HG03135 (cell line): ENCODE measurements at regions not wholly inside any gene's neighbourhood (a gene's known extent, or its start where the extent isn't known, plus 50 kb on each side); places are given as distances from the start of the nearest gene placed in this dataset.
A peak's percentile ranks its signal among the peaks of the same experiment; 100 is the strongest.
"Not testable (repeated sequence)": the region's sequence is repeated elsewhere in the genome, so short reads cannot be mapped to it uniquely, and the experiment has no call there.

ENCODE experiments used
- ATAC-seq: cut with Tn5 transposase; IDR thresholded peaks from one replicate; pipeline ENCODE4 v1.9.1; 2021; ENCODE audit warnings: mild to moderate bottlenecking, moderate library complexity; ENCODE audit not compliant: unreplicated experiment

GRCh38 chr9:34907044-34907443 lies 51.0 kb upstream of the PHF24 start:
- ATAC-seq, result no peak

DNA sequence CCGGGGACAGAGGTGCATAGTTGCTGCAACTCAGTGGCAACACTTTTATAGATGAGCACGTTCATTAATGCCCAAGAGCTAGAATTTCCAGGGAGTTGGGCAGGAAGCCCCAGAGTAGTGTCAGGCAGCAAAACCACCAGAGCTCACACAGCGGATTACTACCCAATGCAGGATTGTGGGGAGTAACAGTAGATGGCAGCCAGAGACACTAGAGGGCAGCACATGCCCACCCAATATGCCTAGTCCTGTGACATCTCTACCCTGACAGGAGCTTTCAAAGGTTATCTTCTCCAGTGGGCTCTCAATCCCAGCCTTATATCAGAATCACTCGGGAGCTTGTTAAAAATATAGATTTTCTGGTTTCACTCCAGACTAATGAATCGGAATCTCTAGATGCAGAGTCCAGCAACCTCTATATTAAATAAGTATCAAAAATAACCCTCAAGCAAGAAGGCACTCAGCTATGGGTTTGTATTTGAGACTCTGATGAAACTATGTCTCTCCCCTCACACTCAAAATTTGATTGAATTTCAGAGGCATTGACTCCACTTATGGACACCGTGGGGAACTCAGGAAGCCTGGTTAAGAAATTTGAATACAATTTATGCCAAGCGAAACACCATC lies 58.4 kb upstream of the PHF24 start:
- peak; percentile 84 for ATAC-seq

- no peak for ATAC-seq
Observed at GRCh38 chr9:34898846-34899245, 59.2 kb upstream of the PHF24 start.

- no peak for ATAC-seq
Observed at GRCh38 chr9:34896112-34896511, 62.0 kb upstream of the PHF24 start.

GRCh38 chr9:34892886-34893285 lies 65.2 kb upstream of the PHF24 start:
- no peak for ATAC-seq

GRCh38 chr9:34891386-34891785 lies 66.7 kb upstream of the PHF24 start:
- no peak for ATAC-seq

DNA sequence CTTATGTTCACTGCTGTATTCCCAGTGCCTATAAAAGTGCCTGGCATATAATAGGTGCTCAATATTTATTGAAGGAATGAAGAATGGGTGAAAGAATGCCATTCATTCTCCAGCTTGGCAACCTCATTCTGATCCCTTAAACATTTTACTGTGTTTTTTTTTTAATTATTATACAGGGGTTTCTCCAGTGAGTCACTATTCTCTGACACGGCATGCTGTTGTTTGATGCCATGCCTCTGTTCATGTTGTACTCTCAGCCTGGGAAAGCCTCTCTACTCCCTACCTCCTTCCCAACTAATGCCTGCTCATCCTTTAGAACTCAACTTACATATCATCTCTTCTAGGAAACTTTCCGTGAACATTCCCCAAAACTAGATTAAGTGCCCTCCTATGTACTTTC lies 70.2 kb upstream of the PHF24 start:
- no peak for ATAC-seq

- peak; percentile 83 for ATAC-seq
Observed at GRCh38 chr9:34884747-34885189, 73.3 kb upstream of the PHF24 start.

DNA sequence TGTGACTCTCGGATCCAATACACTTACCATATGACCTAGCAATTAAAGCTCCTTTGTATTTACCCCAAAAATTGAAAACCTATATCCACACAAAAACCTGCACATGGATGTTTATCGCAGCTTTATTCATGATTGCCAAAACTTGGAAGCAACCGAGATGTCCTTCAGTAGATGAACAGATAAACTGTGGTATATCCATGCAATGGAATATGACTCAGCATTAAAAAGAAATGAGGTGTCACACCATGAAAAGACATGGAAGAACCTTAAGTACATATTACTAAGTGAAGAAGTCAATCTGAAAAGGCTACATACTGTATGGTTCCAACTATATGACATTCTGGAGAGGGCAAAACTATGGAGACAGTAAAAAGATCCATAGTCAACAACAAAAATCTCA lies 82.0 kb upstream of the PHF24 start:
- no peak for ATAC-seq

GRCh38 chr9:34869390-34869789 lies 88.7 kb upstream of the PHF24 start:
- ATAC-seq, result no peak

GRCh38 chr9:34866614-34867013 lies 91.5 kb upstream of the PHF24 start:
- no peak for ATAC-seq

GRCh38 chr9:34863426-34863825 lies 94.7 kb upstream of the PHF24 start:
- ATAC-seq, result no peak

GRCh38 chr9:34862836-34863235 lies 95.2 kb upstream of the PHF24 start:
- ATAC-seq, result no peak

DNA sequence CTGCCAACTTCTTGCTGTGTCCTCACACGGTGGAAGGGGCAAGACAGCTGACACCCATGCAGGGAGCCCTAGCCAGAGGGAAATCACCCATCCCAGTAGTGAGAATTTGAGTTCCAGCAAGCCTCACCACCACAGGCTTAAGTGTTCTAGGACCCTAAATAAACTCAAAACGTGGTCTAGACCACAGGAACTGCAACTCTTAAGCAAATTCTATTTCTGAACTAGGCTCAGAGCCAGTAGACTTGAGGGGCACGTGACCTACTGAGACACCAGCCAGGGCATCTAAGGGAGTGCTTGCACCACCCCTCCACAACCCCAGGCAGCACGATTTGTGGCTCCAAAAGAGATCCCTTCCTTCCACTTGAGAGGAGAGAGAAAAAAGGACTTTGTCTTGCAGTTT lies 96.0 kb upstream of the PHF24 start:
- no peak for ATAC-seq

GRCh38 chr9:34855016-34855415 lies 103.1 kb upstream of the PHF24 start:
- ATAC-seq, result not testable (repeated sequence)

DNA sequence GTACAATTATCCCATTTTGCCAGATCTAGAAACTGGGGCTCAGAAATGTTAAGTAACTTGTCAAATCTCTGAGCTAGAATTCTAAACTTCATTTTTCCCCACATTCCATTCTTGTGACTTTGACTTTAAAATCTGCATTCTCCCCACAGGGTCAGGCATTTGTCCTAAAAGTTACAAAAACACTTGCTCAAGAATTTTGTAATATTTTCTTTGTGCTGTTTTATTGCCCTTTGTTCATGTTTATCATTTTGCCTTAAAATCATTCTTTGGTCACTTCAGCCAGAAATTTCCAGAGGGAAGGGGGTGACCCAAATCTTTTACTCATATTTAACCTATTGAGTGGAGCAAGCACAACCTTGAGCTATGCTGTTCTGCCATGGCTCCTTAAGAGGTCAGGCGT lies 120.1 kb upstream of the CCL21 start:
- ATAC-seq, result no peak

GRCh38 chr9:34826999-34827538 lies 117.1 kb upstream of the CCL21 start:
- no peak for ATAC-seq

GRCh38 chr9:34825775-34826174 lies 115.8 kb upstream of the CCL21 start:
- ATAC-seq, result no peak

GRCh38 chr9:34823778-34824177 lies 113.8 kb upstream of the CCL21 start:
- no peak for ATAC-seq

GRCh38 chr9:34810187-34810524 lies 100.2 kb upstream of the CCL21 start:
- ATAC-seq, result no peak

GRCh38 chr9:34809504-34810186 lies 99.7 kb upstream of the CCL21 start:
- ATAC-seq, result no peak

DNA sequence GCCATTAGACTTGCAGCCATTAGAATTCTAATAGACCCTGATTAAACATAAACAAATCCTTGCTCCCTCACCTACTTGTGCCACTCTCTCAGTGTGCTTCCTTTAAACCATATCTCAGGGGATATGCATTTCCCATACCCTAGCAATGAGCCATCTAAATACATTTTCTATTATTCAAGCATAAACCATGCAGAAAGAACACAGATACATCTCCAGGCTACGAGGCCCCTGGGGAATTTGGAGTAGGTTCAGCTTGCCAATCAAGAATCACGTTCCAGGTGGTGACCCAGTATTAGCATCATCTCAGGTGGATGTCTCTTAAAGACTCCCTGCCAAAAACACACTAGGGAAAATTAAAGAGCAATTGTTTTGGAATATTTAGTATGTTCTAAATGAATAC lies 93.0 kb upstream of the CCL21 start:
- no peak for ATAC-seq

- ATAC-seq, result no peak
Observed at GRCh38 chr9:34797367-34797766, 87.4 kb upstream of the CCL21 start.
